ENCODE measurements at regions not wholly inside any gene's neighbourhood (a gene's known extent, or its start where the extent isn't known, plus 50 kb on each side); places are given as distances from the start of the nearest gene placed in this dataset.
"Not testable (repeated sequence)": the region's sequence is repeated elsewhere in the genome, so short reads cannot be mapped to it uniquely, and the experiment has no call there.

- H3K9me3 Mint-ChIP-seq: no peaks in the 10 kb centered on the region
- H3K4me1 Mint-ChIP-seq (ENCODE audit: low read depth): peaks cover 8% of the 10 kb centered on the region
- no peak overlapping the region for H3K4me3 Mint-ChIP-seq
- no peaks in the 10 kb centered on the region for H3K36me3 Mint-ChIP-seq (ENCODE audit: low read depth)
- no peaks in the 10 kb centered on the region for H3K27me3 Mint-ChIP-seq
- no peak overlapping the region for H3K27ac Mint-ChIP-seq
- DNase-seq: no peak
These were observed 106.3 kb downstream of the HNRNPD start for GRCh38 chr4:82267506-82267905.

- Mint-ChIP-seq H3K4me3 (no peak overlapping the region), H3K4me1 (ENCODE audit: low read depth) (peaks cover 8% of the 10 kb centered on the region), H3K36me3 (ENCODE audit: low read depth) (no peaks in the 10 kb centered on the region)
These were observed 107.4 kb downstream of the HNRNPD start for GRCh38 chr4:82266345-82266744.

GRCh38 chr4:82261084-82261483 is 112.7 kb downstream of the HNRNPD start:
- Mint-ChIP-seq H3K27me3 (peaks cover 6% of the 10 kb centered on the region), H3K36me3 (ENCODE audit: low read depth) (no peaks in the 10 kb centered on the region), H3K4me1 (ENCODE audit: low read depth) (no peaks in the 10 kb centered on the region), H3K4me3 (no peak overlapping the region), H3K9me3 (no peaks in the 10 kb centered on the region), H3K27ac (no peak overlapping the region)
- DNase-seq: no peak

More at GRCh38 chr4:82266345-82266744, 107.4 kb downstream of the HNRNPD start:
- Mint-ChIP-seq H3K27ac (no peak overlapping the region), H3K9me3 (no peaks in the 10 kb centered on the region), H3K27me3 (peaks cover 3% of the 10 kb centered on the region)
- no peak for DNase-seq

- peaks cover 6% of the 10 kb centered on the region for H3K27me3 Mint-ChIP-seq
- H3K36me3 Mint-ChIP-seq (ENCODE audit: low read depth): no peaks in the 10 kb centered on the region
- no peak overlapping the region for H3K4me3 Mint-ChIP-seq
- no peaks in the 10 kb centered on the region for H3K4me1 Mint-ChIP-seq (ENCODE audit: low read depth)
- H3K9me3 Mint-ChIP-seq: no peaks in the 10 kb centered on the region
- DNase-seq: no peak
- no peak overlapping the region for H3K27ac Mint-ChIP-seq
These were observed 113.2 kb downstream of the HNRNPD start for GRCh38 chr4:82260632-82261031.

- H3K4me1 Mint-ChIP-seq (ENCODE audit: low read depth): no peaks in the 10 kb centered on the region
- H3K36me3 Mint-ChIP-seq (ENCODE audit: low read depth): no peaks in the 10 kb centered on the region
- no peaks in the 10 kb centered on the region for H3K9me3 Mint-ChIP-seq
- no peak overlapping the region for H3K27ac Mint-ChIP-seq
- H3K27me3 Mint-ChIP-seq: peaks cover 3% of the 10 kb centered on the region
- H3K4me3 Mint-ChIP-seq: no peak overlapping the region
- no peak for DNase-seq
These were observed 117.1 kb downstream of the HNRNPD start for GRCh38 chr4:82256718-82257117.

- H3K27me3 Mint-ChIP-seq: peaks cover 2% of the 10 kb centered on the region
- no peaks in the 10 kb centered on the region for H3K4me1 Mint-ChIP-seq (ENCODE audit: low read depth)
- H3K9me3 Mint-ChIP-seq: no peaks in the 10 kb centered on the region
- H3K36me3 Mint-ChIP-seq (ENCODE audit: low read depth): no peaks in the 10 kb centered on the region
- no peak for DNase-seq
- H3K27ac Mint-ChIP-seq: no peak overlapping the region
- no peak overlapping the region for H3K4me3 Mint-ChIP-seq
These were observed 118.1 kb downstream of the HNRNPD start for GRCh38 chr4:82255657-82256056.

GRCh38 chr4:82248903-82249632 is 124.7 kb downstream of the HNRNPD start:
- H3K27ac Mint-ChIP-seq: peak overlapping the region; percentile 33
- H3K27me3 Mint-ChIP-seq: no peaks in the 10 kb centered on the region
- no peak overlapping the region for H3K4me3 Mint-ChIP-seq
- no peaks in the 10 kb centered on the region for H3K36me3 Mint-ChIP-seq (ENCODE audit: low read depth)
- no peak for DNase-seq
- no peaks in the 10 kb centered on the region for H3K9me3 Mint-ChIP-seq
- peaks cover 4% of the 10 kb centered on the region for H3K4me1 Mint-ChIP-seq (ENCODE audit: low read depth)

GRCh38 chr4:82247629-82248028 is 126.2 kb downstream of the HNRNPD start:
- no peaks in the 10 kb centered on the region for H3K27me3 Mint-ChIP-seq
- H3K9me3 Mint-ChIP-seq: no peaks in the 10 kb centered on the region
- DNase-seq: no peak
- H3K36me3 Mint-ChIP-seq (ENCODE audit: low read depth): no peaks in the 10 kb centered on the region
- peaks cover 4% of the 10 kb centered on the region for H3K4me1 Mint-ChIP-seq (ENCODE audit: low read depth)
- H3K4me3 Mint-ChIP-seq: no peak overlapping the region
- H3K27ac Mint-ChIP-seq: no peak overlapping the region

- no peak for DNase-seq
- H3K4me1 Mint-ChIP-seq (ENCODE audit: low read depth): peaks cover 4% of the 10 kb centered on the region
- H3K27me3 Mint-ChIP-seq: no peaks in the 10 kb centered on the region
- no peaks in the 10 kb centered on the region for H3K9me3 Mint-ChIP-seq
- H3K27ac Mint-ChIP-seq: no peak overlapping the region
- no peaks in the 10 kb centered on the region for H3K36me3 Mint-ChIP-seq (ENCODE audit: low read depth)
- H3K4me3 Mint-ChIP-seq: no peak overlapping the region
These were observed 126.6 kb downstream of the HNRNPD start for GRCh38 chr4:82247171-82247570.

GRCh38 chr4:82241534-82241933 is 132.3 kb downstream of the HNRNPD start:
- Mint-ChIP-seq H3K36me3 (ENCODE audit: low read depth) (no peaks in the 10 kb centered on the region), H3K4me1 (ENCODE audit: low read depth) (no peaks in the 10 kb centered on the region), H3K27ac (no peak overlapping the region), H3K4me3 (no peak overlapping the region), H3K27me3 (peaks cover 3% of the 10 kb centered on the region), H3K9me3 (no peaks in the 10 kb centered on the region)
- no peak for DNase-seq

GRCh38 chr4:82240410-82240809 is 133.4 kb downstream of the HNRNPD start:
- no peak for DNase-seq
- Mint-ChIP-seq H3K27ac (no peak overlapping the region), H3K4me3 (no peak overlapping the region), H3K9me3 (no peaks in the 10 kb centered on the region), H3K36me3 (ENCODE audit: low read depth) (no peaks in the 10 kb centered on the region), H3K27me3 (peaks cover 3% of the 10 kb centered on the region), H3K4me1 (ENCODE audit: low read depth) (no peaks in the 10 kb centered on the region)

- peaks cover 10% of the 10 kb centered on the region for H3K27me3 Mint-ChIP-seq
- not testable (repeated sequence) for H3K27ac Mint-ChIP-seq; H3K9me3 Mint-ChIP-seq; H3K4me1 Mint-ChIP-seq (ENCODE audit: low read depth); H3K36me3 Mint-ChIP-seq (ENCODE audit: low read depth); H3K4me3 Mint-ChIP-seq; DNase-seq
These were observed 136.6 kb downstream of the HNRNPD start for GRCh38 chr4:82237142-82237541.

GRCh38 chr4:82235346-82235745 is 138.4 kb downstream of the HNRNPD start:
- Mint-ChIP-seq H3K4me3 (no peak overlapping the region), H3K36me3 (ENCODE audit: low read depth) (no peaks in the 10 kb centered on the region), H3K4me1 (ENCODE audit: low read depth) (peaks cover 1% of the 10 kb centered on the region), H3K27ac (no peak overlapping the region), H3K9me3 (peaks cover 2% of the 10 kb centered on the region), H3K27me3 (peaks cover 14% of the 10 kb centered on the region)
- no peak for DNase-seq

- Mint-ChIP-seq H3K4me3 (no peak overlapping the region), H3K9me3 (peaks cover 2% of the 10 kb centered on the region), H3K27ac (no peak overlapping the region), H3K27me3 (peaks cover 14% of the 10 kb centered on the region), H3K36me3 (ENCODE audit: low read depth) (no peaks in the 10 kb centered on the region), H3K4me1 (ENCODE audit: low read depth) (peaks cover 1% of the 10 kb centered on the region)
- no peak for DNase-seq
These were observed 140.9 kb downstream of the HNRNPD start for GRCh38 chr4:82232891-82233290.

GRCh38 chr4:82231806-82232205 is 142.0 kb downstream of the HNRNPD start:
- Mint-ChIP-seq H3K4me3 (no peak overlapping the region), H3K9me3 (peaks cover 2% of the 10 kb centered on the region), H3K36me3 (ENCODE audit: low read depth) (no peaks in the 10 kb centered on the region), H3K4me1 (ENCODE audit: low read depth) (peaks cover 1% of the 10 kb centered on the region), H3K27ac (no peak overlapping the region), H3K27me3 (peaks cover 10% of the 10 kb centered on the region)
- no peak for DNase-seq

GRCh38 chr4:82230306-82230705 is 143.5 kb downstream of the HNRNPD start:
- H3K4me1 Mint-ChIP-seq (ENCODE audit: low read depth): peaks cover 1% of the 10 kb centered on the region
- peaks cover 13% of the 10 kb centered on the region for H3K27me3 Mint-ChIP-seq
- H3K4me3 Mint-ChIP-seq: no peak overlapping the region
- peaks cover 2% of the 10 kb centered on the region for H3K9me3 Mint-ChIP-seq
- no peak overlapping the region for H3K27ac Mint-ChIP-seq
- H3K36me3 Mint-ChIP-seq (ENCODE audit: low read depth): no peaks in the 10 kb centered on the region
- DNase-seq: no peak
